ENCODE measurements at regions not wholly inside any gene's neighbourhood (a gene's known extent, or its start where the extent isn't known, plus 50 kb on each side); places are given as distances from the start of the nearest gene placed in this dataset.

DNA sequence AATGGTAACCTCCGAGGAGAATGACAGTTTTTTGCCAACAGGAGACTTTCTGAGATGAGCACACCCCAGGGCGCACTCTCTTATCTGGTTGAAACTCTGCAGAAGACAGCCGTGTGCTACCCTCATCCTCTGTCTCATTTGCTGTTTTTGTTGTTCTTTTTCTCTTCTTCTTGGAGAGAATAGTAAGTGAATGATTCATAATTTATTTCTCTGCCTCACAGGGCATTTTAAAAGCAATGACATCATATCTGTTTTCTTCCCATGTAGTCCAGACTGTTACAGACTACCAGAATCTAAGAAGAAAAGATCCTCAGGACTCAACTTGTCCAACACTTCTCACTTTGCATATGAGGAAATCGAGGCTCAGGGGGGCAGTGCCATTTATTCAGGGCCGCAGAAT, 771.1 kb upstream of the GRM7 start:
- TF ChIP-seq, protein P1, sequence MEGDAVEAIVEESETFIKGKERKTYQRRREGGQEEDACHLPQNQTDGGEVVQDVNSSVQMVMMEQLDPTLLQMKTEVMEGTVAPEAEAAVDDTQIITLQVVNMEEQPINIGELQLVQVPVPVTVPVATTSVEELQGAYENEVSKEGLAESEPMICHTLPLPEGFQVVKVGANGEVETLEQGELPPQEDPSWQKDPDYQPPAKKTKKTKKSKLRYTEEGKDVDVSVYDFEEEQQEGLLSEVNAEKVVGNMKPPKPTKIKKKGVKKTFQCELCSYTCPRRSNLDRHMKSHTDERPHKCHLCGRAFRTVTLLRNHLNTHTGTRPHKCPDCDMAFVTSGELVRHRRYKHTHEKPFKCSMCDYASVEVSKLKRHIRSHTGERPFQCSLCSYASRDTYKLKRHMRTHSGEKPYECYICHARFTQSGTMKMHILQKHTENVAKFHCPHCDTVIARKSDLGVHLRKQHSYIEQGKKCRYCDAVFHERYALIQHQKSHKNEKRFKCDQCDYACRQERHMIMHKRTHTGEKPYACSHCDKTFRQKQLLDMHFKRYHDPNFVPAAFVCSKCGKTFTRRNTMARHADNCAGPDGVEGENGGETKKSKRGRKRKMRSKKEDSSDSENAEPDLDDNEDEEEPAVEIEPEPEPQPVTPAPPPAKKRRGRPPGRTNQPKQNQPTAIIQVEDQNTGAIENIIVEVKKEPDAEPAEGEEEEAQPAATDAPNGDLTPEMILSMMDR (IDR thresholded peaks at IDR 0.05): no peak

DNA sequence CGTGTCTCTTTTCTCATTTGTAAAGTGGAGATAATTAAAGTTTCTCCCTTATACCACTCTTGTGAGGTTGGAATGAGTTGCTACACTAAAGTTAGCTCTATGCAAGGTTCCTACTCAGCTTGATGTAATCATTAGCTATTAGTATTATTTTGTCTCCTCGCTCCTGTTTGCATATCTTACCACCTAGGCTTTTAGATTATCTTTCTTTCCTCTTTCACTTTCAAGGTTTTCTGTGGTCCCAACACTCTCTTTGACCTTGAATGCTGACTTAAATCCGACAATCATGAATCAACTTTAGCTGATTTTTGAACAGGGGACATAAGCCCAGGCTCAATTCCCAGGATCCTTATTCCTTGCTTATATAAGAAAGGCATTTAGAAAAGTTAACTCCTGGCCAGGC, 769.7 kb upstream of the GRM7 start:
- TF ChIP-seq, protein P1 (IDR thresholded peaks at IDR 0.05): no peak

DNA sequence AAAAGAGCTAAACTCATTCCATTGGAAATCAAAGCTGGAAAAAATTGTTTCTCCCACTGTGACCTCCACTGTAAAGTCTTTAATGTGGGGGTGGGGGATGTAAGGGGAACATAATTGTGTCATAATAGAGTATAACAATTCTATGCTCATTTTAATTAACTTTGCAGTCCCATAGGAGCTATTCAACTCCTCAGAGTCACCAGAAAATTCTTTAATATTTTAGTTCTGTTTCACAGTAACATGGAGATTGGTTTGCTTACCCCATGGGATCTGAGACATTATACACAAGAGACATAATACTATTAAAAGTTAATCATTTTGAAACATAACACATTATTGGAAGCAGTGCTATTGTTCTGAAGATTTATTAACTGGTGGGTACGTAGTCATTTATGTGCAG, 765.9 kb upstream of the GRM7 start:
- TF ChIP-seq, protein P1 (IDR thresholded peaks at IDR 0.05): no peak

DNA sequence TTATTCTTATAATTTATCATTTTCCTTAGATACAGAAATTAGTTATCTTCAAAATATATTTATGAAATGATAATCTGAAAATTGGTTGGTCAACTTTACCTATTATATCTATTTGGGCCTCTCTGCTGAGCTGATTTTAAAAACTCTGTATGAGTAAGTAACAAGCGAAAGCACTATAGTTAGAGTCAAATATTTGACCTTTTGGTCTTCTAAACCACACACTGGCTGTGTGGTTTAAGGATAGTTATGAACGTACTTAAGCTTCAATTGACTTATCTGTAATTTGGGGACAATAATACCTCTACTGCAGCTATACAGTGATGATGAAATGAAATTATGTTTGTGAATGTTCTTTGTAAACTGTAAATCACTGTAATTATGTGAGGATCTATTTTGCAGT, 763.9 kb upstream of the GRM7 start:
- TF ChIP-seq, protein P1 (IDR thresholded peaks at IDR 0.05): no peak

DNA sequence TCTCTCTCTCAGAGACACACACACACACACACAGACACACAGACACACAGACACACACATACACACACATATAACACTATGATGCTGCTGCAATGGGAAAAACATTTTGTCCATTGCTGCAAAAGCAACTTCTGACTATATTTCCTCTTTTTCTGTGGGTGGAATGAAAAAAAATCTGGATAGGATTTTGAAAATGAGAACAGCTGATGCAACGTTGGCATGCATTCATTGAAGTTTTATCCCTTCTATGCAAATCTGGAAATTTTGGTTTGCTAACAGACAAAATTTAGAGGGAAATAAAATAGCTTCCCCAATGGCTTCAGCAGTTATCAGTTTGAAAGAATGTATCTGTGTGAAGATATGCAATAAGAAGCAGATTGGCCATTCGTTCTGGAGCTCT, 763.4 kb upstream of the GRM7 start:
- TF ChIP-seq, protein P1 (IDR thresholded peaks at IDR 0.05): no peak

DNA sequence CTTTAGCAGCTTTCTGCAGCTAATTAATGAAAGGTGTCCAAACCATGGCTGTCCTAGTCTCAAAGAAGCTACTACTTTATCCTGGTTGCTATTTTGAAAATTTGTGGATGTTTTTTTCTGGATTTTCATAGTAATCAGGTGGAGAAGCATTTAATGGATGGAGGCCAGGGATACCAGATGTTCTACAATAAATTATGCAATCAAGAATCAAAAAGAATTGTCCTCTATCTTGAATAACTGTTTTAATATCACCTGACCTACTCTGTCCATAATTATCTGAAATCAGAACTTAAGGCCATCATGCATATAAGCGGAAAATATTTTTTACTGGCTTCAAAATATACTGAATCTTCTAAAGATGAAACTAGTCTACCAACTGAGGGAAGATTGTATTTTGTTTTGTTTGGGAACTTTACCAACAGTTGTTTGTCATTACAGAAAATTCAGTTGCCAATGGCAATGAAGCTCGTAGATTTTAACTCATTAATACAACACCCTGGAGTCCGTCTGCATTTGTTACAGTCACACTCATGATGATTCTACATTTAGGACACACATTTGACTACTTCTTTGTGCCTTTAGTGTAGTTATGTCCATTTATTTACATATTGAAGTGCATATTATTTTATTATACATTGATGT, 762.3 kb upstream of the GRM7 start:
- TF ChIP-seq, protein P1 (IDR thresholded peaks at IDR 0.05): no peak

DNA sequence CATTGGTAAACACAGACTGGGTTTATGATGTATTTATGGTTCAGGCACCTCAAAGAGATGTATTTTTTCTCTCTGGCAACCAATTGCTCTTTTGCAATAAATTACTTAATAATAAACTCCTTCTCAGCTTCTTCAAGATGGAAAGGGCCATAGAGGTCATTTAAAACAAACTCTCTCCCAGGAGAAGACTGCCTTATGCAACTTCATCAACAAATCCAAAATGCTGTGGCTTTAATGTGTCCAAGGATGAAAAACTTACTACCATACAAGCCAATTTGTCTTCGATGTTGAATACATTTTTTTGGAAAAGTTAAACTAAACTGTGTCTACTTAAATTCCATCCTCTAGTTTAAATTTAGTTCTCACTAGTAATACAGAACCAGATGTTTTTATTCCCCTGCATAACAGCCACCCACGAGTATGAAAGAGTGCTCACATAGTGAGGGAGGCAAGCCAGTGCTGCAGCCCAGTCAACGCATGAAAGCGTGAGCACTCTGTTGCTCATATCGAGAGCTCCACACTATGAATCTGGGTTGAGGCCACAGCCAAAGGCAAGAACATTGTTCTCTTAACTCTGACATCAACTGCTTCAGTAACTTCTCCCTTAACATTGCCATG, 761.3 kb upstream of the GRM7 start:
- TF ChIP-seq, protein P1 (IDR thresholded peaks at IDR 0.05): no peak
